Esophagus muscularis mucosa (tissue), 4 donors: ENCODE measurements at regions not wholly inside any gene's neighbourhood (a gene's known extent, or its start where the extent isn't known, plus 50 kb on each side); places are given as distances from the start of the nearest gene placed in this dataset.

Source experiments
- CTCF ChIP-seq, 3 experiments: fragments of 200-600 bp in 2 of 3; fragments of 450-650 bp in 1 of 3; sonication (generic) in 2 of 3; IDR thresholded peaks; one replicate each; pipeline ENCODE4 v1.5.1; 2017 to 2019; ENCODE audit warnings: antibody characterized with exemption in 3 of 3, mild to moderate bottlenecking in 2 of 3, moderate library complexity in 1 of 3
- EP300 ChIP-seq: sonication (generic); formaldehyde crosslinking; IDR thresholded peaks from one replicate; pipeline ENCODE4 v1.6.1; 2017; ENCODE audit warnings: antibody characterized with exemption
- POLR2A ChIP-seq: fragments of 450-650 bp; IDR thresholded peaks from one replicate; pipeline ENCODE4 v1.6.1; 2017; ENCODE audit warnings: antibody characterized with exemption, moderate library complexity, mild to moderate bottlenecking, low read depth
- POLR2AphosphoS5 ChIP-seq, 2 donors: sonication (generic); formaldehyde crosslinking; IDR thresholded peaks; one replicate each; pipeline ENCODE4 v1.6.1; 2017; ENCODE audit warnings: antibody characterized with exemption in 2 of 2

- no peak for TF ChIP-seq CTCF (IDR thresholded peaks at IDR 0.05)
- no peak for TF ChIP-seq POLR2AphosphoS5 (IDR thresholded peaks at IDR 0.05)
- TF ChIP-seq EP300, result no peak
- TF ChIP-seq POLR2A, result no peak
These were observed 145.7 kb upstream of the AHR start for GRCh38 chr7:17152721-17153120.
